Lower leg skin (tissue), 3 donors: ENCODE measurements at regions not wholly inside any gene's neighbourhood (a gene's known extent, or its start where the extent isn't known, plus 50 kb on each side); places are given as distances from the start of the nearest gene placed in this dataset.

ENCODE experiments used
- CTCF ChIP-seq, 3 donors: fragments of 450-650 bp; IDR thresholded peaks; one replicate each; pipeline ENCODE4 v1.5.1; 2016; ENCODE audit warnings: antibody characterized with exemption in 3 of 3, mild to moderate bottlenecking in 3 of 3, moderate library complexity in 2 of 3
- POLR2A ChIP-seq, 2 donors: fragments of 450-650 bp; IDR thresholded peaks; one replicate each; pipeline ENCODE4 v1.6.1; 2016 to 2017; ENCODE audit warnings: antibody characterized with exemption in 2 of 2, mild to moderate bottlenecking in 1 of 2, moderate library complexity in 1 of 2

- TF ChIP-seq CTCF (IDR thresholded peaks at IDR 0.05) (no peak), POLR2A (IDR thresholded peaks at IDR 0.05) (no peak)
These were observed 119.7 kb downstream of the PCDH7 start for GRCh38 chr4:30839583-30840520.
